Activated naive CD4-positive, alpha-beta T cell treated with Interleukin-2 at 50 U/mL for 16 hours (primary cell): ENCODE measurements at regions not wholly inside any gene's neighbourhood (a gene's known extent, or its start where the extent isn't known, plus 50 kb on each side); places are given as distances from the start of the nearest gene placed in this dataset.

ENCODE experiments used
- DNase-seq: peaks from one replicate; pipeline ENCODE4 v3.0.0-alpha.2; 2020

- no peak for DNase-seq
Measured at GRCh38 chr7:115113131-115113530, 191.2 kb downstream of the MDFIC start.

GRCh38 chr7:115110523-115110922 is 188.6 kb downstream of the MDFIC start:
- DNase-seq: no peak

GRCh38 chr7:115106316-115106715 is 184.4 kb downstream of the MDFIC start:
- no peak for DNase-seq

- no peak for DNase-seq
Measured at GRCh38 chr7:115102738-115103137, 180.8 kb downstream of the MDFIC start.

DNA sequence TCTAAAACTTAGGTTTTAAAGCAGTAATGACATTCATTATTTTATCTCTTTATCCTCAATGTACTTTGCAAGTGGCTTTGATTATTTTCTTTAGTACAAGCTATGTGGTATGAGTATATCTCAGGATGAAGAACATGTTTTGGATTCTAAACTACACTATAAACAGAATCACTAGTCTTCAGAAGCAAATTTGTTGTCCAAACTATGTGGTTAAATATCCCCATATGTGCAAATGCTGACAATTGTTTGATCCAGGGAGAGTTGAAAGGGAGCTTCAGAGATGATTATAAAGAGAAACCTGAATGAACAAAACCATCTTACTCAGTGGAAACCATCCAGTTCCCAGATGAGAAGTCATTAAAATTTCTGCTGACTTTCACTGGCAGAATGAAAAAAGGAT is 179.3 kb downstream of the MDFIC start:
- DNase-seq: no peak

DNA sequence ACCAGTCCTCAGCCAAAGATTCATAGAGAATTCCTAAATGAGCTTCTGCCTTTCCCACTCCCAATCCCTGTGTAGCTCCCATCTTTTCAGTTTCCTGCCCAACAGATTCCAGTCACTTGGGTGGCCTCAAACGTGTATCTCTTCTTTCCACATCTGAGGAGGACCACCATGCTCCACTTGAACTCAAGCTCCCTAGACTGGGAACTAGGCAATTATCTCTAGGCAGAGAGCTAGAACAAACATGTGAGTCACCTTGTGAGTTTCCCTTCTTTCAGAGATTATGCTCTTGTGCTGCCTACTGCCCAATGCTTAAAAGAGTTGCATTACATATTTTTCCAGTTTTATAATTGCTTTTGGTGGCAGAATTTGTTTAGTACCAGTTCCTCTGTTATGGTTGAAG is 178.0 kb downstream of the MDFIC start:
- DNase-seq: no peak

GRCh38 chr7:115097175-115097671 is 175.3 kb downstream of the MDFIC start:
- DNase-seq: no peak

GRCh38 chr7:115096262-115096661 is 174.4 kb downstream of the MDFIC start:
- no peak for DNase-seq

DNA sequence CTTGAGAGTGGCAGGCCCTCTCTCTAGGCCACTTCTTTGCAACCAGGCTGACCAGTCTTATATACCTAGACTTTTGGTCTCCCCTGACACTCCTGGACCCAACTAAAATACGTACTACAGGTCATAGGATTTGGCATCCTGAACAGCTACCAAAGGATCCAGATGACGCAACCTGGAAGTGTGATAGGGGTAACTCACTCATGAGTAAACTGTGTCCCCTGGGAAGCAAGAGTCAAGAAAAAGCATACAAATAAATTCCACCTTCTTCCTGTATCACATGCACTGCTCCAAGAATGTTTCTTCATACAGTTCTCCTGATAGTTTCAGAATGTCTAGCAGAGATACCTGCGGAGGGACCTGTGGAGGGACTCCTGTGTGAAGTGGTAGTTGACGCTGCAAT is 172.3 kb downstream of the MDFIC start:
- DNase-seq: no peak

DNA sequence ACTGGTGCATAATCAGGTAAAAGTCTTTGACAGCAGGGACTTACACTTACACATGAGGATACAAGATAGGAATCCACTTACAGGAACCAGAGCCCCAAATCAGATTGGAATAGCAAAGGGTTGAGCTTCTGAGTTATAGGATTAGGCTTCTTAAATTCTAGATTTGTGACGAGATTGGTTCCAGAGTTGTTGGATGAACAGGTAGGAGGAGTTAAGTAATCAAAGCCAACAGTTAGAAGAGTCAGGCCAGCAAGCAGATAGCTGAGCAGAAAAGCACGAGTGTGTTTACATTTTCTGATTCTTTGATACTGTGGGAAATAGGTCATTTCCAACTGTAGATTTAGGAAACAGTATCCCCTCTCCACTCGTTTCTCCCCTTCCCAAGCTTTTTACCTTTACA is 167.0 kb downstream of the MDFIC start:
- DNase-seq: no peak

- no peak for DNase-seq
Measured at GRCh38 chr7:115087437-115087836, 165.5 kb downstream of the MDFIC start.

GRCh38 chr7:115086146-115086841 is 164.4 kb downstream of the MDFIC start:
- no peak for DNase-seq

DNA sequence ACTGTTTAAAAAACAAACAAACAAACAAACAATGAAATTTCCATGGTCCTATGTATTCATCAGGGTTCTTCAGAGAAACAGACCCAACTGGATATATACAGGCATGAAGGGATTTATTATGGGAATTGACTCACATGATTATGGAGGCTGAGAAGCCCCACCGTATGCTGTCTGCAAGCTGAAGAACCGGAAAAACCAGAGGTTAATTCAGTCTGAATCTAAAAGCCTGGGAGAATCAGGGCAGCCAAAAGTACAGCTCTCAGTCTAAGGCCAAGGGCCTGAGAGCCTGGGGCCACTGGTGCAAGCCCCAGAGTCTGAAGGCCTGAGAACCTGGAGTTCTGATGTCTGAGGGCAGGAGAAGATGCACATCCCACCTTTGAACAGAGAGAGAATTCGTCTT is 163.5 kb downstream of the MDFIC start:
- DNase-seq: no peak

- DNase-seq: no peak
Measured at GRCh38 chr7:115083935-115084334, 162.0 kb downstream of the MDFIC start.

DNA sequence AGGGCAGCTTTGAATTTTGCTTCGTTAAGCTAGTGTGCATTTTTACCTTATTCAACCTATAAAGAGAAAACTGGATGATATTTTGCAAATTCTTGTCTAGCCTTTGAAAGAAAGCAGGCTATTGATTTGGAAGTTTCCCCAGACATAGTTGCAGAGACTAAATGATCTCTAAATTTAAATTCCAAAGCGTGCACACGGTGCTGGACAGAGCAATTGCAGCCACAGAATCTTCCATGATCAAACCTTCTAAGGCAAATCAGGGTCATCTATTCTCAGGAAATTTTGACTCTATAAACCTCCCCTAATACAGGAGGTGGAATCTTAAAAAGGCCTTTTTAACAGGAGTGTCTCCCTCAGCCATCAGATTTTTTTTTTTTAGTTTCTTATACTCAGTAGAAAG is 159.9 kb downstream of the MDFIC start:
- DNase-seq: no peak

- DNase-seq: no peak
Measured at GRCh38 chr7:115078851-115079250, 157.0 kb downstream of the MDFIC start.

DNA sequence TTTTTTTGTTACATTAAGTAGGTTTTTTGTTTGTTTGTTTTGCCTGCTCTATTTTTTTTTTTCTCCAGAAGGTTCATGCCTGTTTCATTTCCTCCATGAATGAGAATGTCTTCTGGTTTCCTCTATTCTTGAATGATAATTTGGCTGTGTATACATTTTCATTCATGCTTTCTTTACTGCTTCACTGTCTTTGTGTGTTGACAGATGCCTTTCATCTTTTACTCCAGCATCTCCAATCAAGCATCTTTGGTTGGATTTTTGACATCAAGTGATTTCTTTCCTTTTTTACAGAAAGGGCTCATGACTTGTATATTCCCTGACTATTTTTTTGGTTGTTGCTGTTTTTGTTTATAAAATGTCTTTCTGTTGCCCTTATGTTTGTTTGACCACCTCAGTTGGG is 156.5 kb downstream of the MDFIC start:
- DNase-seq: no peak

DNA sequence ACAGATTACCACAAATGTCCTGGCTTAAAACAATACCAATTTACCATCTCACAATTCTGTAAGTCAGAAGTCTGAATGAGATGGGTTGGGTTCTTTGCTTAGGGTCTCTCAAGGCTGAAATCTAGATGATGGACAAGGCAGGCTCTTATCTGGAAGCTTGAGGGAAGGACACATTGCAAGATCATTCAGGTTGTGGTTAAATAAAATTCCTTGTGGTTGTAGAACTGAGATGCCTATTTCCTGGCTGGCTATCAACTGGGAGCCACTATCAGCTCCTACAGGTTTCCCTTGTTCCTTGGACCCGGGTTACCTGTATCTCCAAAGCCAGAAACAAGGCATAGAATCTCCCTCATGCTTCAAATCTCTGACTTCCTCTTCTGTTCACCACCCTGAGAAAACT is 148.4 kb downstream of the MDFIC start:
- DNase-seq: no peak
